ENCODE measurements at regions not wholly inside any gene's neighbourhood (a gene's known extent, or its start where the extent isn't known, plus 50 kb on each side); places are given as distances from the start of the nearest gene placed in this dataset.

DNA sequence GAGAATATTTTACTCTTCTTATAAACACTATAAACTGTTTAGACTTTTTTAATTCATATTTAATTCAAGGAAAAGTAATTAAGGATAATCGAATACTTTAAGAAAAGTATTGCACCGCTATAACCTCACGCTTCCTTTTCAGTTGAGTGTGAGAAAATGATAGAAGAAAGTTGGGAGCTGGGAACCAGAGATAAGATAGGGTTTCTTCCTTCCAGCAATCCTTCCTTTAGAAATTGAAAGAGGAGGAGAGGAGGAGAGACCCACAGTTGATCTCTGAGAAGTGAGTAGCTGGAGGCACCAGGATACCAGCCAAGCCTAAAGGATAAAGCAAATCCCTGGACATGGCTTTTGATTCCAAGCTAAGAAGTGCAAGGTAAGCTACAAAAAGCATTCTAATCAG is 242.3 kb upstream of the NOCT start:
- DNase-seq (ENCODE audit: unreplicated experiment): no peak
- BruUV-seq (replicated peaks): no TSS peak
- Mint-ChIP-seq H3K4me1 (ENCODE audit: insufficient read depth, unreplicated experiment) (no peaks in the 10 kb centered on the region), H3K36me3 (ENCODE audit: insufficient read depth, unreplicated experiment) (no peaks in the 10 kb centered on the region), H3K27ac (ENCODE audit: low read depth, unreplicated experiment) (no peak overlapping the region), H3K4me3 (ENCODE audit: unreplicated experiment) (no peak overlapping the region), H3K27me3 (ENCODE audit: insufficient read depth, unreplicated experiment) (no peaks in the 10 kb centered on the region), H3K9me3 (ENCODE audit: unreplicated experiment) (no peaks in the 10 kb centered on the region)
- intact Hi-C loops (cut with micrococcal nuclease): no loop called here
- CTCF ChIA-PET: interaction anchor here (0.6 to 0.7 kb wide), 2 partner anchors 33 to 577 kb away, joined by 3 read pairs; no protein-coding TSS in a partner anchor
- POLR2A ChIA-PET: no interaction called here
- TF ChIP-seq, protein P1, sequence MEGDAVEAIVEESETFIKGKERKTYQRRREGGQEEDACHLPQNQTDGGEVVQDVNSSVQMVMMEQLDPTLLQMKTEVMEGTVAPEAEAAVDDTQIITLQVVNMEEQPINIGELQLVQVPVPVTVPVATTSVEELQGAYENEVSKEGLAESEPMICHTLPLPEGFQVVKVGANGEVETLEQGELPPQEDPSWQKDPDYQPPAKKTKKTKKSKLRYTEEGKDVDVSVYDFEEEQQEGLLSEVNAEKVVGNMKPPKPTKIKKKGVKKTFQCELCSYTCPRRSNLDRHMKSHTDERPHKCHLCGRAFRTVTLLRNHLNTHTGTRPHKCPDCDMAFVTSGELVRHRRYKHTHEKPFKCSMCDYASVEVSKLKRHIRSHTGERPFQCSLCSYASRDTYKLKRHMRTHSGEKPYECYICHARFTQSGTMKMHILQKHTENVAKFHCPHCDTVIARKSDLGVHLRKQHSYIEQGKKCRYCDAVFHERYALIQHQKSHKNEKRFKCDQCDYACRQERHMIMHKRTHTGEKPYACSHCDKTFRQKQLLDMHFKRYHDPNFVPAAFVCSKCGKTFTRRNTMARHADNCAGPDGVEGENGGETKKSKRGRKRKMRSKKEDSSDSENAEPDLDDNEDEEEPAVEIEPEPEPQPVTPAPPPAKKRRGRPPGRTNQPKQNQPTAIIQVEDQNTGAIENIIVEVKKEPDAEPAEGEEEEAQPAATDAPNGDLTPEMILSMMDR (IDR thresholded peaks at IDR 0.05; ENCODE audit: unreplicated experiment): no peak

DNA sequence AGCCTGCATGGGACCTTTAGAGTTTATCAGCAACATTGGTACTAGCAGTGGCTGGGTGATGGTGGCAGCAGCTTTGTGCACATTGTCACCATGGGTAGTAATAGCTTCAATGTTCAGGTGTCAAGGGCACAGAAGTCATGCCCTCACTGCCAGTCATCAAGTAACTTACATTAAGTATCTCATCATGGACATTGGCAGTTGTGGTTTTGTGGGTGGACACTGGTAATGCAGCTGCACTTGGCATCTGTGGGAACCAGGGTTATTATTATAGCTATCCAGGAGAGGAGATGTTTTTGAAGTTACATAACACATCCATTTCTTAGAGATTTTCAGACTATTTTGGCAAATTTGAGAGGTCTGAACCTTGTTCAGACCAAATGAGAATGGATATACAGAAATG is 243.2 kb upstream of the NOCT start:
- H3K9me3 Mint-ChIP-seq (ENCODE audit: unreplicated experiment): no peaks in the 10 kb centered on the region
- intact Hi-C loops (cut with micrococcal nuclease): no loop called here
- CTCF ChIA-PET: no interaction called here

GRCh38 chr4:138770818-138771217 is 244.8 kb upstream of the NOCT start:
- CTCF ChIA-PET: no interaction called here
- Mint-ChIP-seq H3K36me3 (ENCODE audit: insufficient read depth, unreplicated experiment) (no peaks in the 10 kb centered on the region), H3K27ac (ENCODE audit: low read depth, unreplicated experiment) (no peak overlapping the region), H3K4me1 (ENCODE audit: insufficient read depth, unreplicated experiment) (no peaks in the 10 kb centered on the region), H3K9me3 (ENCODE audit: unreplicated experiment) (no peaks in the 10 kb centered on the region), H3K4me3 (ENCODE audit: unreplicated experiment) (no peak overlapping the region), H3K27me3 (ENCODE audit: insufficient read depth, unreplicated experiment) (no peaks in the 10 kb centered on the region)
- TF ChIP-seq, protein P1 (IDR thresholded peaks at IDR 0.05; ENCODE audit: unreplicated experiment): no peak
- POLR2A ChIA-PET: no interaction called here
- no TSS peak for BruUV-seq (replicated peaks)
- DNase-seq (ENCODE audit: unreplicated experiment): no peak
- intact Hi-C loops (cut with micrococcal nuclease): no loop called here

More for the DNA sequence above, 243.2 kb upstream of the NOCT start:
- Mint-ChIP-seq H3K4me3 (ENCODE audit: unreplicated experiment) (no peak overlapping the region), H3K36me3 (ENCODE audit: insufficient read depth, unreplicated experiment) (no peaks in the 10 kb centered on the region), H3K4me1 (ENCODE audit: insufficient read depth, unreplicated experiment) (no peaks in the 10 kb centered on the region), H3K27ac (ENCODE audit: low read depth, unreplicated experiment) (no peak overlapping the region), H3K27me3 (ENCODE audit: insufficient read depth, unreplicated experiment) (no peaks in the 10 kb centered on the region)
- TF ChIP-seq, protein P1 (IDR thresholded peaks at IDR 0.05; ENCODE audit: unreplicated experiment): no peak
- POLR2A ChIA-PET: no interaction called here
- BruUV-seq (replicated peaks): no TSS peak
- no peak for DNase-seq (ENCODE audit: unreplicated experiment)

DNA sequence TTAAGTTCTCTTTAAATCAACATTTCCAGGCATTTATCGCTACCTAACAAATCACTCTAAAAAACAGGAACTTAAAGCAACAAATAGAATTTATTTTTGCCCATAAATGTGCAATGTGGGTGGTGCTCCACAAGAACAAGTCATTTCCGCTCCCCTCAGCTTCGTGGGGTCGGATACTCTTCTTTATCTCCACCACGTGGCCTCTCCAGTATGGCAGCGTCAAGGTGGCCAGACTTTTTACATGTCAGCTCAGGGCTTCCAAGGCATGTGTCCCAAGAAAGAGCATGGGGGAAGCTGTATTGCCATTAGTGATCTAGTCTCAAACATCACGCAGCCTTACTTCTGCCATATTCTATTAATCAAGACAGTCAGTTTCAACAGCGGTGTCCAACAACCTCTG is 249.2 kb upstream of the NOCT start:
- no peak overlapping the region for H3K4me3 Mint-ChIP-seq (ENCODE audit: unreplicated experiment)
- TF ChIP-seq, protein P1 (IDR thresholded peaks at IDR 0.05; ENCODE audit: unreplicated experiment): no peak
- no peaks in the 10 kb centered on the region for H3K36me3 Mint-ChIP-seq (ENCODE audit: insufficient read depth, unreplicated experiment)
- no peak for DNase-seq (ENCODE audit: unreplicated experiment)
- H3K27me3 Mint-ChIP-seq (ENCODE audit: insufficient read depth, unreplicated experiment): no peaks in the 10 kb centered on the region
- intact Hi-C loops (cut with micrococcal nuclease): no loop called here
- ChIA-PET CTCF (no interaction called here), POLR2A (no interaction called here)
- H3K9me3 Mint-ChIP-seq (ENCODE audit: unreplicated experiment): no peaks in the 10 kb centered on the region
- BruUV-seq (replicated peaks): no TSS peak
- no peaks in the 10 kb centered on the region for H3K4me1 Mint-ChIP-seq (ENCODE audit: insufficient read depth, unreplicated experiment)
- no peak overlapping the region for H3K27ac Mint-ChIP-seq (ENCODE audit: low read depth, unreplicated experiment)

Data from MCF 10A (cell line).